Germinal center (tissue), 1 donor: ENCODE measurements at regions not wholly inside any gene's neighbourhood (a gene's known extent, or its start where the extent isn't known, plus 50 kb on each side); places are given as distances from the start of the nearest gene placed in this dataset.
"Not testable (repeated sequence)": the region's sequence is repeated elsewhere in the genome, so short reads cannot be mapped to it uniquely, and the experiment has no call there.

Source experiments
- DNase-seq: peaks from one replicate; pipeline ENCODE4 v3.0.0; 2012; ENCODE audit warnings: mixed read lengths, low spot score

GRCh38 chr20:12581644-12582289, 427.0 kb upstream of the SPTLC3 start:
- no peak for DNase-seq

DNA sequence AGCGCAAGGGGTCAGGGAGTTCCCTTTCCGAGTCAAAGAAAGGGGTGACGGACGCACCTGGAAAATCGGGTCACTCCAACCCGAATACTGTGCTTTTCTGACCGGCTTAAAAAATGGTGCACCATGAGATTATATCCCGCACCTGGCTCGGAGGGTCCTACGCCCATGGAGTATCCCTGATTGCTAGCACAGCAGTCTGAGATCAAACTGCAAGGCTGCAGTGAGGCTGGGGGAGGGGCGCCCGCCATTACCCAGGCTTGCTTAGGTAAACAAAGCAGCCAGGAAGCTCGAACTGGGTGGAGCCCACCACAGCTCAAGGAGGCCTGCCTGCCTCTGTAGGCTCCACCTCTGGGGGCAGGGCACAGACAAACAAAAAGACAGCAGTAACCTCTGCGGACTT, 426.1 kb upstream of the SPTLC3 start:
- not testable (repeated sequence) for DNase-seq

DNA sequence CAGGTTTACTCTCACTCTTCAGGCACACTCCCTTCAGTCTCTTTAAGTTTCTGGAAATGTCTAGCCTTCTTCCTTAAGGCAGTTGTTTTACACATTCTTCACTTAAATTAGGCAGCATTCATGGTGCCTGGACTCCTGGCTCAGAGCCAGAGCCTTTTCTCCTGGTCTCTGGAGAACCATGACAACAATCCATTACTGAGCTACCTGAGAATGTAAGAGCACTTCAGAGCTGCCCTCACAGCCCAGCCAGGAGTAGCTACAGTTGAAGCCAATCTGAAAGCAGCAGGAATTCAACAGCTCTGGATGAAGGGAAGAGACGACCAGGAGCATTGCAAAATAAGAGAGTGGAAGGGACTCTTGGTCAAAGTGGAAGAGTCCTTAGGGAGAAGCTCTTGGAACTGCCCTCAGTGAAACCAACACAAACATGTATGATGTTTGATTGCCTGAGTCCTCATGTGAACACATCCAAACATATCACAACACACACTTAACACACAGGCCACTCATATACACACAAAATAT, 416.8 kb upstream of the SPTLC3 start:
- DNase-seq = no peak

- no peak for DNase-seq
These were observed 416.0 kb upstream of the SPTLC3 start for GRCh38 chr20:12592756-12593155.

DNA sequence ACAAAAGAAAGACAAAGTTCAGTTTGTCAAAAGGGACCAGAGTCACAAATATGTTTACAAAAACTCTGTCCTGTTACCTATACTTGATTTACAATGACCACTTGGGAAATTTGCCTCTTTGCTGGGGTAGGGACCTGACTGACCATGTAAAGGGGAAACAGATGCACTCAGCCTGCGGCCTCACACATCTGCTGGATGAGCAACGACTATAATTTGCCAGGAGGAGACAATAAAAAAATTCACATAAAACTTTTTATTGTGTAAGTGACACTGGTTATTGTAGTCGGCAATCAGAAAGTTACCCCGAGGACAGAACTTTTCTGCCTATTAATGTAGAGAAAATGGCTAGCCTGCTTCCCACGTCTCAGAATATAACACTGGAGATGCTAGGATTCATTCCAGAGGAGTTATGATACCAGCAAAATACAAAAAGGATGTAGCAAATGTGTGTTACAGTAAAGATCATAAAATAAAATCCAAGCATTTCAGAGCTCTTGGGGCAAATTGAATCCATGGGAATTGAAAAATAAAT, 415.4 kb upstream of the SPTLC3 start:
- no peak for DNase-seq

DNA sequence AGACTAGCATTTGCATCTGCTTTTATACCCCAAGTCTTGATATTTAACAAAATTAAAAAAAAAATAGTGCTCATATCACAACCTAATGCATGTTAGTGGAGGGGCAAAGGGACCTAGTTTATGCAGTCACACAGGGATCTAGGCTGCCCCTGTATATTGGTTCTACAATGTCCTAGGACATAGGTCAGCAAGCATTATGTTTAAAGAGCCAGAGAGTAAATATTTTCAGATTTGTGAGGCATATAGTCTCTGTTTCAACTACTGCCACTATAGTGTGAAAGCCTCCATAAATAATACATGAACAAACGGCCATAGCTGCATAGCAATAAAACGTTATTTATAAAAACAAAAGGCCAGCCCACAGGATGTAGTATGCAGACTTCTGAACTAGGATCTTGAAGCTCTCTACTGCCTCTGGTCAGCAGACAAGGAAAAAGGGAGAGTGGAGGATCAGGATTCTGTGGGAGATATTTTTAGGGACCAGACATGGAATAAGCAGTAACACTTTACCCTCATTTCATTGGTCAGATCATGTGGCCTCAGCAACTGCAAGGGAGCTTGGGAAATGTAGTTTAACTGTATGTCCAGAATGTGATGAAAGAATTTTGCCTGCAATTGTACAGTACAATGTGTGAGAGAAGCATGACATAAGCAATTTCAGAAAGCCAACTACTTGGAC, 414.2 kb upstream of the SPTLC3 start:
- DNase-seq = no peak

- DNase-seq = no peak
These were observed 412.9 kb upstream of the SPTLC3 start for GRCh38 chr20:12595841-12596240.

DNA sequence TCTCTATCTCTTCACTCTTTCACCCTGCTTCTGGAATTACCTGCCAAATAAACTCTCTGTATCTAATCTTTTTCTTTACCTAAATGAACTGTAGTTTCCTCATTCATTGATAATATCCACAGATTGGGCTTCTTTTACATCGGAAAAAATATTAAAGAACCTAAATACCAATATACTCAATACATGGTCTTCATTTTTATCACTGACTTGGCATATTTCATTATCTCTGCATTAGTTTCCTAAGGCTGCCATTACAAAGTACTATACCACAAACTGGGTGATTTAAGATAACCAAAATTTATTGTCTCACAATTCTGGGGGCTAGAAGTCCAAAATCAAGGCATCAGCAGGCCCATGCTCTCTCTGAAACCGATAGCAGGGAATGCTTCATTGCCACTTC, 411.9 kb upstream of the SPTLC3 start:
- no peak for DNase-seq

DNA sequence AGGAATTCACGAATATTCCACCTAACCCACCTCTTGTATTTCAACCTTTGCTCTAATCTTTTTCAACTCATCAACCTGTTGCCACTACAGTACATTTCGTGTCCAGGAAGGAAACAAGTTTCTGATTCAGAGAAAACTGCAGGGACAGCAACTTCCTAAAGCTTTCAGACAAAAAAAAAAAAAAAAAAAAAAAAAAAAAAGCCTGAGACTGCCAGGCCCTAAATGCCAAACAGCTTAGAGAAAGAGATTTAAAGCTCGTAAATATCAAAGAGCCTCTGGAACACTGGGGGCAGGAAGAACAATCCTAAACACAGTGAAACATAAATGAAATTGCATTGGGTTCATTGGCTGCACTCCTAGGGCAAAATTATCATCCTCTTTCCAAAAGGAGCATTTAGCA, 411.2 kb upstream of the SPTLC3 start:
- no peak for DNase-seq

DNA sequence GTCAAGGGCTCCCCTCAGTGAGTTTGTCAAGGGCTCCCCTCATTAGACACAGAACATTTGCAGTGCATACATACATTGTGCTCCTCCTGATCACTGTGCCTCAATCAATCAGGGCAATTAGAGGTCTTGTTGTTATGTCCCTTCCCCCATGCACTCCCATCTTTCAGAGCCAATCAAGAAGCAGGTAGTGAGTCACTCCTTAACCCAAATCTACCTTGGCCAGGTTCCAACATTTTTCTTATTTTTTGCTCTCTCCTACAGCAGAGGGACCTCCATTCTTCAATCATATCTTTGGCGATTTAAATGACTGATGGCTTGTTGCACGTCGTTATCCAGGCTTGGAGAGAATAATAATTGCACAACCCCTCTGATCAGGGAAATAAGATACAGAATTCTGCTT, 409.9 kb upstream of the SPTLC3 start:
- no peak for DNase-seq

GRCh38 chr20:12599494-12599893, 409.3 kb upstream of the SPTLC3 start:
- DNase-seq = no peak

DNA sequence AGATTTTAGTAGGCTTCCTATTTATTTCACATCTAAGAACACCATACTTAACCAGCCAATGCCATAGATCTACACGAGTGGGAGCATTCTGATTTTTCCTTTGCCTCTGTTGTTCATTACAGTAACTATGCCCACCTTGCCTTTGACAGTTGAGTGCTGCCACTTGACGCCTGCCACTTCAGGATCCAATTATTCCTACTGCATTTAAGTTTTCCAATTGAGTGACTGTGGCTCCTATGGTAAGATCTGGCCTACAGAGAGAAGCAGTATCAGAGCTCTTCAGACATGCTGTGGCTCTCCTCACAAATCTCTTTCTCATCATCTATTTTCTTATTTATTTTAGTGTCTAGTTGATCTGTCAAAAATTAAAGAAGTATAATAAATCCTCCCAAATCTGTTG, 403.0 kb upstream of the SPTLC3 start:
- no peak for DNase-seq

- no peak for DNase-seq
These were observed 397.9 kb upstream of the SPTLC3 start for GRCh38 chr20:12610871-12611270.

- DNase-seq = no peak
These were observed 394.0 kb upstream of the SPTLC3 start for GRCh38 chr20:12614764-12615163.

- no peak for DNase-seq
These were observed 391.7 kb upstream of the SPTLC3 start for GRCh38 chr20:12617076-12617475.

DNA sequence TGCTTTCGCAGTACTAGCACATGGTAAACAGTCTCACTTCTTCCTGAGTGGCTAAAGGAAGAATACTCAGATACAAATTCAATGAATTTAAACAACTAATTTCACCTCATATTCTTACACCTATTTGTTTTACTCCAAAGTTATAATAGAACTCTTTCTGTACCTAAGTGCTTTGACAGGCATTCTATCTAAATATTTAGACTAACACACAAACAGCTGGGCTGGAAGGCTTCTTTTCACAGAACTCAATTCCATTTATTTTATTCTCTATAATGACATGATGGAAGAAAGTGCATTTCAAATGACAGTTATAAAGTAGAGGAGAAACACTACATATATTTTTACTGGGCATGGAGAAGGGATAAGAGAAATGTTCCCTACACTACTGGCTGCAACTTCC, 384.9 kb upstream of the SPTLC3 start:
- no peak for DNase-seq

GRCh38 chr20:12627485-12627884, 381.3 kb upstream of the SPTLC3 start:
- no peak for DNase-seq

- DNase-seq = no peak
These were observed 370.0 kb upstream of the SPTLC3 start for GRCh38 chr20:12638633-12639312.

DNA sequence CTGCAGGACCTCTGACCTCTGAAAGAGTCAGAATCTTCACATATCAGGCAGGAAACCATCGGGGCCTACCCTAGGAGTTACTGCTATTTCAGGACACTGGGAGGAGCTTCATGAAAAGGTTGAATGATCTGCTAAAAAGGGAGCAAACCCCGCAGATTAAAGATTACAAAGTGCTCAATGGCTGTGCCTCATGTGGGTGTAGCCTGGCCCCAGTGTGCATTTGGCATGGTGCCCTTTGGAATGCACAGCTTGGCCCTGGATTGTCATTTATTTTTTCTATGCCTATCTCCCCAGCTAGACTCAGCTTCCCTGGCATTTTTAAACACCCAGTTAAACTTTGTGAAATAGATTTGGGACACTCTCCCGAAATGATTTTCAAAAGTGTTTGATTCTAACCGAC, 368.5 kb upstream of the SPTLC3 start:
- no peak for DNase-seq

GRCh38 chr20:12641619-12642018, 367.2 kb upstream of the SPTLC3 start:
- DNase-seq = no peak

- no peak for DNase-seq
These were observed 364.3 kb upstream of the SPTLC3 start for GRCh38 chr20:12644461-12644860.

GRCh38 chr20:12649234-12649633, 359.5 kb upstream of the SPTLC3 start:
- DNase-seq = no peak

DNA sequence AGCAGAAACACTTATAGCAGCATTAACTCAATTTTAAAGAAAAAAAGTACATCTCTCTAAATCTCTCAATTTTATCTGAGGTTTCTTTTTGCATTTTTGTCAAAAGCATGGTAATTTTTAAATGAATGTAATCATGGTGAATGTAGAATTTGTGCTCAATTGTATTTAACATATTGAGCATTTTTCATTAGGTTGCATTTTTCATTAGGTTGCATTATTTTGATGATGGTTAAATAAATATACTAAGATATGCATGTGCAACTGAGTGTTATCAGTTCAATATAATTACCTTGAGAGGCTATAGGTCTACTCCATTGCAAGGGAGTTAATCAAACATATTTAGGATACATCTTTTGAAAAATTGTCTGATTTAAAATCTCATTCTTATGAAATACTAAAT, 355.1 kb upstream of the SPTLC3 start:
- DNase-seq = no peak
